22Rv1 (cell line): ENCODE measurements at regions not wholly inside any gene's neighbourhood (a gene's known extent, or its start where the extent isn't known, plus 50 kb on each side); places are given as distances from the start of the nearest gene placed in this dataset.

Experiments used
- H3K27ac ChIP-seq: fragments of 450-650 bp; 2 replicates; pipeline ENCODE4 v1.5.1; 2017
- ZFX ChIP-seq: fragments of 450-650 bp; IDR thresholded peaks from 2 replicates; pipeline ENCODE4 v1.6.1; 2017; ENCODE audit warnings: antibody characterized with exemption, borderline replicate concordance
- TF ChIP-seq, protein P1 (sequence below): fragments of 450-650 bp; IDR thresholded peaks from 2 replicates; pipeline ENCODE4 v1.5.1; 2017; ENCODE audit warnings: mild to moderate bottlenecking

DNA sequence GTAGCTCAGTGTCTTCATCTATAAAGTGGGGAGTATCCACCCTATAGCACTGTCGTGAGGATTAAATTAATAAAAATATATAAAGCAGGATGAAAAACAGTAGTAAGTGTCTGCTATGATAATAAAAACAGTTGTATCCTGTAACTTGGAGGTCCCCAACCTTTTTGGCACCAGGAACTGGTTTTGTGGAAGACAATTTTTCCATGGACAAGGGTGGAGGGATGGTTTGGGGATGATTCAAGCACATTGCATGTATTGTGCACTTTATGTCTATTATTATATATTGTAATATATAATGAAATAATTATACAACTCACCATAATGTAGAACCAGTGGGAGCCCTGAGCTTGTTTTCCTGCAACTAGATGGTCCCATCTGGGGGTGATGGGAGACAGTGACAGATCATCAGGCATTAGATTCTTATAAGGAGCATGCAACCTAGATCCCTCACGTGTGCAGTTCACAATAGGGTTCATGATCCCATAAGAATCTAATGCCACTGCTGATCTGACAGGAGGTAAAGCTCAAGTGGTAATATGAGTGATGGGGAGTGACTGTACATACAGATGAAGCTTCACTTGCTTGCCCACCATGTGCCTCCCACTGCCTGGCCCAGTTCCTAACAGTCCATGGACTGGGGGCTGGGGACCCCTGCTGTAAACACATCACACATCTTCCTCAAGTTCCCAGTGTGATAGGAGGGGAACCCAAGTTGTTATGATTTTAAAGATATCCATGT is 177.4 kb upstream of the DAPK1 start:
- H3K27ac ChIP-seq: no peak overlapping the region

DNA sequence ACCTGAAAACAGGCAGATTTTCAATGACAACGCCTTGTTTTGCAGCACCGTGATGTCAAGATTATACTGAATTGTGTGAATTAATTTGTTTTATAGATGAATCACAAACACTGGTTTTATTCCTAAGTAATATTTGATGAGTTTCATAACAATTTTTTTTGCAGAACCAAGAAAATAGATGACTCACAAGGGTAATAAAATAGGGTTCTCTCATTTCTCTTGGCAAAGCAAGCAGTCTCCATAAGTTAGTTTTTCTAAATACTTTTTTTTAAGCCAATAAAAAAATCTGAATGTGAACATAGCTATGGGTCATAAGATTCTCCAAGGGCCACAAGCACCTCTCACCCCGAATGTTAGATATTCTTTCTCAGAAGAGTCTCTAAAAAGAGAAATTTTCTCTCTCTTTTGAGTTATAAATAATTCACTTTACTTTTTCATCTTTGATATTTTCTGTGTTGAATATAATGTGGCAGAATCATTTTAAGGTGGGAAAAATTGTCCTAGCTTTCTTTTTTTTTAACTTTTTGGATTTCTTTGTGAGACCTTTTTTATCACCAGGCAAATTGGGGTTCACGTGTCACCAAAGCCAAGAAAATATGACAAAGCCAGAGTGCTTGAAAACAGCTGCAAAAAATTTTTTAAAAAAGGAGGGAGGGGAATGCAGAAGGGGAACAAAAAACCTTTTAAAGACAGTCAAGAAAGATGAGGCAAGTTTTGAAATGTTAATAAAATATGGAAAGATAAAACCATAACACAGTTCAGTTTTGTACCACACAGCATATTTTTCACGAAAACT is 174.6 kb upstream of the DAPK1 start:
- H3K27ac ChIP-seq: no peak overlapping the region
- TF ChIP-seq, protein P1, sequence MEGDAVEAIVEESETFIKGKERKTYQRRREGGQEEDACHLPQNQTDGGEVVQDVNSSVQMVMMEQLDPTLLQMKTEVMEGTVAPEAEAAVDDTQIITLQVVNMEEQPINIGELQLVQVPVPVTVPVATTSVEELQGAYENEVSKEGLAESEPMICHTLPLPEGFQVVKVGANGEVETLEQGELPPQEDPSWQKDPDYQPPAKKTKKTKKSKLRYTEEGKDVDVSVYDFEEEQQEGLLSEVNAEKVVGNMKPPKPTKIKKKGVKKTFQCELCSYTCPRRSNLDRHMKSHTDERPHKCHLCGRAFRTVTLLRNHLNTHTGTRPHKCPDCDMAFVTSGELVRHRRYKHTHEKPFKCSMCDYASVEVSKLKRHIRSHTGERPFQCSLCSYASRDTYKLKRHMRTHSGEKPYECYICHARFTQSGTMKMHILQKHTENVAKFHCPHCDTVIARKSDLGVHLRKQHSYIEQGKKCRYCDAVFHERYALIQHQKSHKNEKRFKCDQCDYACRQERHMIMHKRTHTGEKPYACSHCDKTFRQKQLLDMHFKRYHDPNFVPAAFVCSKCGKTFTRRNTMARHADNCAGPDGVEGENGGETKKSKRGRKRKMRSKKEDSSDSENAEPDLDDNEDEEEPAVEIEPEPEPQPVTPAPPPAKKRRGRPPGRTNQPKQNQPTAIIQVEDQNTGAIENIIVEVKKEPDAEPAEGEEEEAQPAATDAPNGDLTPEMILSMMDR: no peak
- no peak for TF ChIP-seq ZFX

More for the DNA sequence above, 177.4 kb upstream of the DAPK1 start:
- TF ChIP-seq ZFX: no peak
- TF ChIP-seq, protein P1: no peak

DNA sequence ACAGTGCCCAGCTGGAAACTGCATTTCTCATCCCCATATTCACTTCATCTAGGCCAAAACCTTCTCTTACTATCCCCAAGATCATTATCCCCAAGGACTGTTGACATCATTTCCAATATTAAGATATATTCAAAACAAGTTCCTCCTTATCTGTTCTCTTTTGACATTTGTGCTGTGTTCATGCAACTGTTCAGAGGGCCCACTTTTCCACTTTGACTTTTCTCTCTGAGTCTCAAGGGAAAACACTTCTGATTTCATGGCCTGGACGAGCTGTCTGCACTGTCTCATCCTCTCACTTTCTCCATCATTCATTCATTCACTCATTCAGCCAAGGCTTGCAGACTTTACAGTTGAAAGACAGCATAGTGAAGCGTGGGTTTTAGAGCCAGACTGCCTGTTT is 173.7 kb upstream of the DAPK1 start:
- no peak overlapping the region for H3K27ac ChIP-seq
- TF ChIP-seq, protein P1: no peak
- TF ChIP-seq ZFX: no peak

DNA sequence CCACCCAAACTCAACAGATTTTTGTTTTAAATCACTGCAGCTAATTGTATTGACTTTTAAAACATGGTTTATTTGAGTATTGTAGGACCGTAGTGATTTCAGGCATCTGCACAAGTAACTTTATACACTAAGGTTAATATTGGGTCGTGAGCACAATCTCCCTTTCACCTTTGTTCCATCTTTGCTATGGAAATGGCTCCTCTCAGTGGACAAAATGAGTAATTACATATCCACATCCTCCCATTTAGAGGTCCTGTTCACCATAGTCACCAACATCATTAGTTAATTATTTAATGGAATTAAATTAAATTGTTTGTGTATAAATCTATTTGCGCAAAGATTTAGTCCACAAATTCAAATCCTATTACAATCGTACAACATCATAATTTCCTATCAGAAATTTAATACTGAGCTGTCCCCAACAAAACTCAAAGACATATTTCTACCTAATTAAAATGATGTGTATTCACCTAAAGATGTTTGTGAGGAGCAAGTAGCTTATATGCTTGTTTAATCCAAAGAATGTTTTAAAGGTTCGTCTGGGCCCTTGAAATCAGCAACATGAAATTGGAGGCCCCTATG is 173.0 kb upstream of the DAPK1 start:
- TF ChIP-seq, protein P1: peak; percentile 74
- TF ChIP-seq ZFX: no peak
- no peak overlapping the region for H3K27ac ChIP-seq

DNA sequence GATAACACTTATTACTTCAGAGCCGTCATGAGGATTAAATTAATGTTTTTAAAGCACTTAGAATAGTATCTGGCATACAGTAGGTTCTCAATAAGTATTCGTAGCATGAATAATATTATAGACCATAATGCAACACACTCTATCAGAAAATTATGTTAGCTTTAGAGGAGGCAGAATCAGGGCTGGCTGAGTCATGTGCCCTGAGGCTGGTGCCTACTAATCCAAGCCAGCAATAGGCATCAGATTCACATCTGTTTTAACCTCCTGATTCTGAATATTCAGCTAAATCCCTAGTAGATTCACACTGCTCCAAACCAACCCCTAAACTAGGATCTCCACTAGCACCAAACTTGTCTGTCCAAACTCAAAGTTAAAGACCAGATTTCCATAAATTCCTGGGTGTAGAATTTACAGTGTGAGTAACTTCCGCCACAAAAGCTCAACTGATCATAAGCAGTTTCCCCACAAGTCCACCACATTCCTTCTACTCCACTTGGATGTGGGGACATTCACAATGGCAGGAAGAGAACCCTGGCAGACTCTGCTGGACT is 170.0 kb upstream of the DAPK1 start:
- H3K27ac ChIP-seq: no peak overlapping the region
- TF ChIP-seq ZFX: no peak
- TF ChIP-seq, protein P1: no peak

DNA sequence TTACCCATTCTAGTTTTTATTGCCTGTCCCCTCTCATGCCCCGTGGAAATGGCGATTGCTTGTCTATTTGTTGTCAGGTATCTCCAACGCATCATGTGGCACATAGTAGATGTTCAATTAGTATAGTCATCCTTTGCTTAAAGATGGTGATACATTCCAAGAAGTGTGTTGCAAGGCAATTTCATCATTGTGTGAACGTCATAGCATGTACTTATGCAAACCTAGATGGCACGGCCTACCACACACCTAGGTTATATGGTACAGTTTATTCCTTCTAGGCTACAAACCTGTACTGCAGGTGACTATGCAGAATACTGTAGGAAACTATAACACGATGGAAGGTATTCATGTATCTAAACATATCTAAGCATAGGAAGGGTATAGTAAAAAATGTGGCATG is 163.9 kb upstream of the DAPK1 start:
- H3K27ac ChIP-seq: no peak overlapping the region
- TF ChIP-seq, protein P1: no peak
- TF ChIP-seq ZFX: no peak

DNA sequence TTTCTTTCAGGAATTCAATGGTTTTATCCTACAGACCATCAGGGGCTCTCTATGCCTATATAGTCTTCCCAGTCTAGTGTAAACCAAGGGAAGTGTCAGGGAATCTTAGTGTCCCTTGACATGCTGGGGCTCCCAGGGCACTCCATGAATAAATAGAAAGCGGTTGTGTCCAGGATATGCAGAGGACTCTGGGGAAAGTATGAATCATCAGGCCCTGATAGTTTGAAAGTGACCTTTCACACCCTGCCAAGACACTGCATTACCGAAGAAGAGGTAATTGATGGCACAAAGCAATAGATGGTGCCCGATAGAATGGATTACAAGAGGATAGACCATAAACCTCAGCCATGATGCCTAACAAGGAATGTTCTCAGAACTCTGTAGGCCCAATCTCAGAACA is 163.3 kb upstream of the DAPK1 start:
- H3K27ac ChIP-seq: no peak overlapping the region

More for the DNA sequence above, 163.3 kb upstream of the DAPK1 start:
- TF ChIP-seq ZFX: no peak
- TF ChIP-seq, protein P1: no peak
